ENCODE measurements at regions not wholly inside any gene's neighbourhood (a gene's known extent, or its start where the extent isn't known, plus 50 kb on each side); places are given as distances from the start of the nearest gene placed in this dataset.

DNA sequence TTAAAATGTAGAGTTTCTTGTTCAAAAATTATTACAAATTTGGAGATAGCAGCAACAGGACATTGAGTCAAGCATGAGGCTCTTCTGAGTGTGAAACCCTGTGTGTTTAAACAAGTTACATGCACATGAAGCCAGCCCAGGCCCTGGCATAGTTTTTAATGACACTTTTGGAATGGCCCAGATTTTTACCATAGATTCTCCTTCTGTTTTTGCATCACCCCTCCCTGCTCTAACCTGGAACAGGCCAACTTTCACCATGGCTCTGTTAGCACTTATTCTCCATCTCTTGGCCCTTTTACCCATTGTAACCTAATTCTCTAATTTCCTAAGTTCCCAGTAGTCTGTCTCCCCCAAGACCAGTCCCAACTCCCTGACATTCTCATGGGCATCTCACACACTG lies 63.1 kb upstream of the PRSS23 start:
- TF ChIP-seq PPARA (CRISPR knock-in tag; IDR thresholded peaks at IDR 0.05; ENCODE audit: borderline replicate concordance): no peak
- TF ChIP-seq, protein P1, sequence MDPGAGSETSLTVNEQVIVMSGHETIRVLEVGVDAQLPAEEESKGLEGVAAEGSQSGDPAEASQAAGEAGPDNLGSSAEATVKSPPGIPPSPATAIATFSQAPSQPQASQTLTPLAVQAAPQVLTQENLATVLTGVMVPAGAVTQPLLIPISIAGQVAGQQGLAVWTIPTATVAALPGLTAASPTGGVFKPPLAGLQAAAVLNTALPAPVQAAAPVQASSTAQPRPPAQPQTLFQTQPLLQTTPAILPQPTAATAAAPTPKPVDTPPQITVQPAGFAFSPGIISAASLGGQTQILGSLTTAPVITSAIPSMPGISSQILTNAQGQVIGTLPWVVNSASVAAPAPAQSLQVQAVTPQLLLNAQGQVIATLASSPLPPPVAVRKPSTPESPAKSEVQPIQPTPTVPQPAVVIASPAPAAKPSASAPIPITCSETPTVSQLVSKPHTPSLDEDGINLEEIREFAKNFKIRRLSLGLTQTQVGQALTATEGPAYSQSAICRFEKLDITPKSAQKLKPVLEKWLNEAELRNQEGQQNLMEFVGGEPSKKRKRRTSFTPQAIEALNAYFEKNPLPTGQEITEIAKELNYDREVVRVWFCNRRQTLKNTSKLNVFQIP (CRISPR knock-in tag; IDR thresholded peaks at IDR 0.05; ENCODE audit: borderline replicate concordance, low read depth): no peak
- TF ChIP-seq ZNF70 (CRISPR knock-in tag; IDR thresholded peaks at IDR 0.05): no peak
- TF ChIP-seq ARNTL (CRISPR knock-in tag; IDR thresholded peaks at IDR 0.05; ENCODE audit: borderline replicate concordance, low read depth): no peak
- TF ChIP-seq RARB (CRISPR knock-in tag; IDR thresholded peaks at IDR 0.05): no peak
- no peak for TF ChIP-seq ZFP3 (CRISPR knock-in tag; IDR thresholded peaks at IDR 0.05)
